IMR-90 (cell line): ENCODE measurements at regions not wholly inside any gene's neighbourhood (a gene's known extent, or its start where the extent isn't known, plus 50 kb on each side); places are given as distances from the start of the nearest gene placed in this dataset.

Experiments
- ATAC-seq: fragments of 200-7000 bp; cut with Tn5 transposase; 2 replicates; pipeline ENCODE4 v1.9.1; 2020; ENCODE audit warnings: low read depth, mild to moderate bottlenecking, moderate library complexity
- BruUV-seq: library from RNA; stranded (reverse); fragments of 400-500 nt; replicated peaks from 2 replicates; lab custom pipeline; 2021; lab: Mats Ljungman, UMichigan
- CTCF ChIA-PET: fragments of 300-600 bp; formaldehyde crosslinking; extraction: SDS; loops from one replicate; lab custom pipeline; 2021; ENCODE audit warnings: antibody characterized with exemption; lab: Yijun Ruan, JAX
- POLR2A ChIA-PET: fragments of 300-600 bp; sonication (Branson Sonifier 250); formaldehyde crosslinking; loops from one replicate; lab custom pipeline; 2022; ENCODE audit warnings: antibody characterized with exemption; ENCODE audit not compliant: unreplicated experiment; lab: Charles Lee
- DNase-seq: peaks from one replicate; pipeline ENCODE4 v3.0.0; 2013
- H2AFZ ChIP-seq: replicated peaks from 2 replicates; pipeline ENCODE3; 2013; ENCODE audit warnings: low read length, mild to moderate bottlenecking; ENCODE audit not compliant: poor library complexity
- H2AK5ac ChIP-seq: 2 replicates; pipeline ENCODE4 v1.6.1; 2013; ENCODE audit warnings: low read depth, low read length, inconsistent platforms
- H2AK9ac ChIP-seq: replicated peaks from 2 replicates; pipeline ENCODE3; 2013; ENCODE audit warnings: mild to moderate bottlenecking, low read depth, low read length, moderate library complexity; ENCODE audit not compliant: poor library complexity
- H2BK120ac ChIP-seq: 2 replicates; pipeline ENCODE4 v1.6.1; 2013; ENCODE audit warnings: low read depth, low read length, inconsistent platforms
- H2BK15ac ChIP-seq: 3 replicates; pipeline ENCODE4 v1.6.1; 2013; ENCODE audit warnings: low read depth, low read length, inconsistent platforms
- H2BK20ac ChIP-seq: 2 replicates; pipeline ENCODE4 v1.6.1; 2013; ENCODE audit warnings: low read depth, mild to moderate bottlenecking, inconsistent platforms, low read length, moderate library complexity
- H2BK5ac ChIP-seq: 2 replicates; pipeline ENCODE4 v1.6.1; 2013; ENCODE audit warnings: mild to moderate bottlenecking, low read depth, low read length, inconsistent platforms; ENCODE audit not compliant: poor library complexity, severe bottlenecking
- H3K14ac ChIP-seq: replicated peaks from 2 replicates; pipeline ENCODE4 v1.6.1; 2013; ENCODE audit warnings: low read depth, low read length, inconsistent platforms
- H3K18ac ChIP-seq: 2 replicates; pipeline ENCODE4 v1.6.1; 2013; ENCODE audit warnings: low read depth, low read length, control low read depth
- H3K23ac ChIP-seq: 2 replicates; pipeline ENCODE4 v1.6.1; 2013; ENCODE audit warnings: low read depth, low read length, inconsistent platforms
- H3K27ac ChIP-seq: 2 replicates; pipeline ENCODE4 v1.5.1; 2013; ENCODE audit warnings: mild to moderate bottlenecking, control low read depth, low read length; ENCODE audit not compliant: insufficient read depth
- H3K27me3 ChIP-seq: 2 replicates; pipeline ENCODE4 v1.6.1; 2013; ENCODE audit warnings: low read length; ENCODE audit not compliant: control insufficient read depth, insufficient read depth
- H3K36me3 ChIP-seq: 2 replicates; pipeline ENCODE4 v1.6.1; 2013; ENCODE audit warnings: low read length, mixed read lengths; ENCODE audit not compliant: control insufficient read depth, insufficient read depth
- H3K4ac ChIP-seq: 2 replicates; pipeline ENCODE4 v1.6.1; 2013; ENCODE audit warnings: low read depth, low read length, inconsistent platforms
- H3K4me1 ChIP-seq: 2 replicates; pipeline ENCODE4 v1.6.1; 2013; ENCODE audit warnings: low read length, mixed read lengths; ENCODE audit not compliant: control insufficient read depth, insufficient read depth
- H3K4me2 ChIP-seq: 2 replicates; pipeline ENCODE4 v1.6.1; 2013; ENCODE audit warnings: low read depth, mild to moderate bottlenecking, control low read depth, low read length, moderate library complexity
- H3K4me3 ChIP-seq: 2 replicates; pipeline ENCODE4 v1.5.1; 2013; ENCODE audit warnings: low read depth, mild to moderate bottlenecking, control low read depth, low read length, moderate library complexity; ENCODE audit not compliant: insufficient read depth
- H3K56ac ChIP-seq: 2 replicates; pipeline ENCODE4 v1.6.1; 2013; ENCODE audit warnings: low read length, inconsistent platforms; ENCODE audit not compliant: insufficient read depth; ENCODE audit errors: extremely low read depth
- H3K79me1 ChIP-seq, 2 experiments: 2 replicates each; pipeline ENCODE4 v1.6.1; 2013; ENCODE audit warnings: low read length in 2 of 2, inconsistent platforms in 1 of 2, low read depth in 1 of 2
- H3K9ac ChIP-seq: 2 replicates; pipeline ENCODE4 v1.6.1; 2013; ENCODE audit warnings: low read depth, low read length, control low read depth
- H3K9me1 ChIP-seq: 2 replicates; pipeline ENCODE4 v1.6.1; 2013; ENCODE audit warnings: low read length, inconsistent platforms; ENCODE audit not compliant: insufficient read depth
- H3K9me3 ChIP-seq: 2 replicates; pipeline ENCODE4 v1.6.1; 2013; ENCODE audit warnings: low read length; ENCODE audit not compliant: control insufficient read depth, insufficient read depth
- H4K20me1 ChIP-seq: 2 replicates; pipeline ENCODE4 v1.6.1; 2013; ENCODE audit warnings: low read length, inconsistent platforms; ENCODE audit not compliant: insufficient read depth
- H4K5ac ChIP-seq: 2 replicates; pipeline ENCODE4 v1.6.1; 2013; ENCODE audit warnings: mild to moderate bottlenecking, low read depth, low read length, control low read depth
- H4K8ac ChIP-seq, 2 experiments: 2 replicates each; pipeline ENCODE4 v1.6.1; 2013; ENCODE audit warnings: low read depth in 2 of 2, low read length in 2 of 2, control low read depth in 1 of 2, inconsistent platforms in 1 of 2
- H4K91ac ChIP-seq: 2 replicates; pipeline ENCODE4 v1.6.1; 2013; ENCODE audit warnings: low read depth, low read length, inconsistent platforms; ENCODE audit not compliant: insufficient read depth
- MXI1 ChIP-seq: IDR thresholded peaks from 2 replicates; pipeline ENCODE4 v1.6.1; 2012; ENCODE audit warnings: low read depth, mild to moderate bottlenecking, low read length, moderate library complexity, borderline replicate concordance
- RAD21 ChIP-seq: IDR thresholded peaks from 2 replicates; pipeline ENCODE4 v1.6.1; 2012; ENCODE audit warnings: low read length, improper control_type of control experiment
- WGBS, 2 experiments: methylation state at CpG; one replicate each; pipeline versions ENCODE4 v1.1.5 to v1.1.7; 2013; ENCODE audit warnings: missing lambda C conversion rate in 2 of 2; ENCODE audit not compliant: insufficient read length in 1 of 2; ENCODE audit errors: extremely low coverage in 2 of 2; 5-methylcytosine and 5-hydroxymethylcytosine counted together
- dilution Hi-C: fragments of 300-500 bp; cut with HindIII; formaldehyde crosslinking; loops from one replicate; pipeline ENCODE4 v1.14.3; 2018; ENCODE audit warnings: low sequenced_read_pairs; ENCODE audit not compliant: unreplicated experiment
- in situ Hi-C: fragments of 300-500 bp; cut with MboI; formaldehyde crosslinking; loops from 3 replicates; pipeline ENCODE4 v1.14.3; 2019; ENCODE audit warnings: low sequenced_read_pairs, inconsistent platforms, mixed read lengths
- intact Hi-C: fragments of 100-400 bp; cut with micrococcal nuclease; formaldehyde crosslinking; loops from 2 replicates; pipeline ENCODE4 v1.10.0; 2022
- TF ChIP-seq, protein P1 (sequence below): conservative IDR thresholded peaks from 2 replicates; pipeline ENCODE4 v1.5.1; 2012; ENCODE audit warnings: mild to moderate bottlenecking, low read depth, low read length, improper control_type of control experiment

- Histone ChIP-seq H3K9me1 (no peaks in the 10 kb centered on the region), H3K36me3 (no peaks in the 10 kb centered on the region), H4K5ac (no peak overlapping the region), H3K79me1 (no peaks in the 10 kb centered on the region), H2BK15ac (no peak overlapping the region), H3K4ac (no peak overlapping the region), H3K4me1 (no peaks in the 10 kb centered on the region), H3K4me3 (no peak overlapping the region), H4K8ac (no peak overlapping the region), H3K56ac (no peak overlapping the region), H2BK5ac (no peak overlapping the region), H3K27ac (no peak overlapping the region), H3K14ac (no peak overlapping the region), H2BK20ac (no peak overlapping the region), H4K20me1 (no peaks in the 10 kb centered on the region), H3K23ac (no peak overlapping the region), H3K18ac (no peak overlapping the region), H3K9ac (no peak overlapping the region), H2AK5ac (no peak overlapping the region), H4K91ac (no peak overlapping the region), H3K4me2 (no peak overlapping the region), H2AFZ (no peak overlapping the region), H2AK9ac (no peak overlapping the region), H3K9me3 (no peaks in the 10 kb centered on the region), H3K27me3 (peaks cover 6% of the 10 kb centered on the region), H2BK120ac (no peak overlapping the region)
- intact Hi-C loops: loop anchor here (1.0 kb wide), 1 partner anchor 263 kb away; no protein-coding TSS in a partner anchor
- in situ Hi-C loops: no loop called here
- peak; percentile 85 for ATAC-seq
- CTCF ChIA-PET: interaction anchor here (0.9 kb wide), 1 partner anchor 261 kb away, joined by 4 read pairs; no protein-coding TSS in a partner anchor
- TF ChIP-seq, protein P1, sequence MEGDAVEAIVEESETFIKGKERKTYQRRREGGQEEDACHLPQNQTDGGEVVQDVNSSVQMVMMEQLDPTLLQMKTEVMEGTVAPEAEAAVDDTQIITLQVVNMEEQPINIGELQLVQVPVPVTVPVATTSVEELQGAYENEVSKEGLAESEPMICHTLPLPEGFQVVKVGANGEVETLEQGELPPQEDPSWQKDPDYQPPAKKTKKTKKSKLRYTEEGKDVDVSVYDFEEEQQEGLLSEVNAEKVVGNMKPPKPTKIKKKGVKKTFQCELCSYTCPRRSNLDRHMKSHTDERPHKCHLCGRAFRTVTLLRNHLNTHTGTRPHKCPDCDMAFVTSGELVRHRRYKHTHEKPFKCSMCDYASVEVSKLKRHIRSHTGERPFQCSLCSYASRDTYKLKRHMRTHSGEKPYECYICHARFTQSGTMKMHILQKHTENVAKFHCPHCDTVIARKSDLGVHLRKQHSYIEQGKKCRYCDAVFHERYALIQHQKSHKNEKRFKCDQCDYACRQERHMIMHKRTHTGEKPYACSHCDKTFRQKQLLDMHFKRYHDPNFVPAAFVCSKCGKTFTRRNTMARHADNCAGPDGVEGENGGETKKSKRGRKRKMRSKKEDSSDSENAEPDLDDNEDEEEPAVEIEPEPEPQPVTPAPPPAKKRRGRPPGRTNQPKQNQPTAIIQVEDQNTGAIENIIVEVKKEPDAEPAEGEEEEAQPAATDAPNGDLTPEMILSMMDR: peak; percentile 49
- peak; percentile 54 for TF ChIP-seq RAD21
- no peak for TF ChIP-seq MXI1
- peak; percentile 40 for DNase-seq
- dilution Hi-C loops: no loop called here
- POLR2A ChIA-PET: no interaction called here
- no TSS peak for BruUV-seq
- no CpG with 5 or more reads among the region's 5 CpGs for WGBS, 2 experiments
Measured at GRCh38 chr9:7273575-7273974, 515.8 kb downstream of the KDM4C start.
